ENCODE measurements at regions not wholly inside any gene's neighbourhood (a gene's known extent, or its start where the extent isn't known, plus 50 kb on each side); places are given as distances from the start of the nearest gene placed in this dataset.

GRCh38 chr5:133756756-133757155 is 144.4 kb upstream of the FSTL4 start:
- no peak overlapping the region for H3K27ac Mint-ChIP-seq
- H3K79me1 ChIP-seq (ENCODE audit: insufficient read depth, low read depth, low read length, poor library complexity, severe bottlenecking), result no peaks in the 10 kb centered on the region

More at GRCh38 chr5:133756756-133757155, 144.4 kb upstream of the FSTL4 start:
- Histone ChIP-seq H3K14ac (ENCODE audit: insufficient read depth, low read length) (no peak overlapping the region), H3K27ac (ENCODE audit: insufficient read length, low read depth, low read length) (no peak overlapping the region), H3K27me3 (ENCODE audit: insufficient read depth, low read length) (no peaks in the 10 kb centered on the region; the same call in 1 of the 2 replicates), H2BK20ac (ENCODE audit: low read depth, low read length, poor library complexity, severe bottlenecking) (no peak overlapping the region), H2BK120ac (ENCODE audit: low read depth, low read length, poor library complexity, severe bottlenecking) (no peak overlapping the region), H4K5ac (ENCODE audit: insufficient read length, low read depth, low read length) (no peak overlapping the region), H4K91ac (ENCODE audit: insufficient read length, low read depth, low read length) (no peak overlapping the region), H4K8ac (replicated peaks; ENCODE audit: insufficient read length, low read depth, low read length) (no peak overlapping the region), H2AK5ac (ENCODE audit: insufficient read length, low read length) (no peak overlapping the region), H3K4ac (ENCODE audit: low read depth, low read length) (no peak overlapping the region), H2BK12ac (ENCODE audit: insufficient read length, low read depth, low read length) (no peak overlapping the region), H3K23me2 (ENCODE audit: insufficient read length, low read depth, low read length, poor library complexity, severe bottlenecking) (no peaks in the 10 kb centered on the region), H3K9ac (ENCODE audit: extremely low read depth, insufficient read length, low read length) (no peak overlapping the region), H2AFZ (ENCODE audit: low read length) (no peak overlapping the region), H3K4me1 (ENCODE audit: insufficient read depth, low read length) (no peaks in the 10 kb centered on the region), H3K4me2 (ENCODE audit: insufficient read depth, insufficient read length, low read length) (no peak overlapping the region), H3K79me2 (ENCODE audit: insufficient read depth, low read length) (no peaks in the 10 kb centered on the region), H2BK5ac (ENCODE audit: insufficient read length, low read length) (no peak overlapping the region), H3K56ac (ENCODE audit: insufficient read length, low read depth, low read length) (no peak overlapping the region), H3K9me3 (ENCODE audit: control insufficient read depth, low read depth, low read length) (no peaks in the 10 kb centered on the region), H3T11ph (ENCODE audit: low read length) (no peak overlapping the region), H3K23ac (ENCODE audit: insufficient read length, low read depth, low read length) (no peak overlapping the region), H3K18ac (ENCODE audit: insufficient read length, low read depth, low read length) (no peak overlapping the region), H4K20me1 (ENCODE audit: control insufficient read depth, insufficient read depth, insufficient read length) (no peaks in the 10 kb centered on the region), H2BK15ac (ENCODE audit: low read depth, low read length) (no peak overlapping the region)
- no peak for TF ChIP-seq CTCF (conservative IDR thresholded peaks at IDR 0.05)
- H3K4me3 Mint-ChIP-seq, result no peak overlapping the region
- H3K36me3 Mint-ChIP-seq (ENCODE audit: insufficient read depth in 1 of 3, low read depth in 3 of 3), result no peaks in the 10 kb centered on the region
- H3K27me3 Mint-ChIP-seq (ENCODE audit: low read depth), result peaks cover 26% of the 10 kb centered on the region
- H3K4me1 Mint-ChIP-seq, result no peaks in the 10 kb centered on the region; a peak in 1 of 4 replicates
- no CpG with 5 or more reads among the region's 3 CpGs for WGBS (ENCODE audit: extremely low coverage, insufficient read length, low lambda C conversion rate)
- no peak for DNase-seq
- no peaks in the 10 kb centered on the region for H3K9me3 Mint-ChIP-seq
